HG03159 (cell line): ENCODE measurements at regions not wholly inside any gene's neighbourhood (a gene's known extent, or its start where the extent isn't known, plus 50 kb on each side); places are given as distances from the start of the nearest gene placed in this dataset.
"Not testable (repeated sequence)": the region's sequence is repeated elsewhere in the genome, so short reads cannot be mapped to it uniquely, and the experiment has no call there.

Experiments
- ATAC-seq: cut with Tn5 transposase; IDR thresholded peaks from one replicate; pipeline ENCODE4 v1.9.1; 2021; ENCODE audit warnings: mild to moderate bottlenecking, moderate library complexity; ENCODE audit not compliant: unreplicated experiment

DNA sequence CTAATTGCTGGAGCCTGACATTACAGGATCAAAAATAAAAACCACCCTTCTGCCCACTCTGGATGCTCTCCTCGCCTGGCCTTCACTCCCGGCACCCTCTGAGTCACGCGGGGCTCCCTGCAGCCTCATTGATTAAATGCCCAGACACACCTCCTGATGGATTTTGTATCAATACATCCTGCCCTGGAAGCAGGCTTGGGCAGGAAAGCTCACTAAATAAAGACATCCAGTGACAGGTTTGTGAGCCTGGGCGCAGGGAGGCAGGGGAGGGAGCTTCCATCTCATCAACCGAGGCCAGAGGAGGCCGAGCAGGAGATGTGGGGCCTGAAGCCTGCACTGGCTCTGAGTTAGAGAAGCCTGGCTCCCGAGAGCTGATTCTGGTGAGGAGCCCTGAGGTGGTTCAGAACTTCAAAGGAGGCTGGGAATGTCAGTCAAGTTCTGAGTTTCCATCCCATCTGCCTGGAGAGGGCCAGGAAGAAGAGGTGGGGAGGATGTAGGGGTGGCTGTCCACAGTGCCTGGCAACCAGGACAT lies 318.6 kb downstream of the ADGRD1 start:
- not testable (repeated sequence) for ATAC-seq

DNA sequence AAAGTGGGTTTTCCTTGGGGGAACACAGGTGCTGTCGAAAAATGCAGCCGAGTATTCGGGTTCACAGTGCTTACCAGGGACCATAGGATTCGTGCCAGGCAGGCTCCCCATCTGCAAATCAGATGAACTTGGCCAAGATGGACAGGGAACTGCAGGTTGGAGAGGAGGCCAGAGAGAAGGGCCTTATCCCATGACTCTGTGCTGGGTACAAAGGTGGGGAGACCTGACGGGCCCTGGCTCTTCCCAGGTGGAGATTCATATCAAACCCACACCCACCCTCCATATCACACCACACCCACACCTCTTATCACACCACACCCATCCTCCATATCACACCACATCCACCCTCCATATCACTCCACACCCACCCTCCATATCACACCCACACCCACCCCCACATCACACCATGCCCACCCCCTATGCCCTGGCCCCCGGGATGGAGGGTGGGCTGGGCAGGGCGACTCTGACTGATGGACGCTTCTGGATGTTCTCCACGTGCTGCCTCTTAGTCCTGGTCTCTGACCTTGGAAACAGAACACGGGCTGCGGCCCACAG lies 319.7 kb downstream of the ADGRD1 start:
- no peak for ATAC-seq

DNA sequence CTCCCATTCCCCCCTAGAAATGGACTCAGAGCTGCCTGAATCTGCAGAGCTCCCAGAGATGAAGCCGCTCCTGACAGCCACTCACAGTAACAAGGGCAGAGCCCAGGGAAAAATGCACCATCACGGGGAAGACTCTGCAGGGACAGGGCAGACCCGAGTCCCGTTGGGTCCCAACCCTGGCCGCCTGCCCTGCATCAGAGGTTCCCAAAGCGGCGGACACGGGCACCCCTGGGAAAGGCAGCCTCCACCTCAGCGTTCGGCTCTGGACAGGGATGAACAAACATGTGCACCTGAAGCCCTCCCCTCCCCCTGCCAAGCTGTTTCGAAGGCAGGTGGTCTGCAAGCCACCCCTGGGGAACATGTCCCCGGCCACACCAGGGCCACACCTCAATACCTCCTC lies 320.4 kb downstream of the ADGRD1 start:
- ATAC-seq: no peak

DNA sequence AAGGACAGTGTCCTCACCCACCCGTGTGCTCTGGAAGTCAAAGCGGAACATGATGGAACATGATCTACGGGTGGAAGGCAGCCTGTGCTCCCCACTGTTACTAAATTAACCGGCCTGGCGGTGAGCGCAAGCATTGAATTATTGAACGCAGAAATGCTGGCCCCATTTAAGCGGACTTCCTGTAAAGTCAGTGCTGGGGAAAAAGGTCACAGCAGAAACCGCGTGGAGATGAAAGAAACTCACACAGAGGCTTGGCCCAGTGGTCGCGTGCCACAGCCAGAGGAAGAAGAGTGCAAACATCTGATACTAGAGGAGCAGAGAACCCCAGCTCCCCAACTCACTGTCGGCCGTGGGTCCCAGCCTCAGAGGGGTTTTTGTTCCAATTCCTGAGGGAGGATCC lies 321.2 kb downstream of the ADGRD1 start:
- no peak for ATAC-seq

DNA sequence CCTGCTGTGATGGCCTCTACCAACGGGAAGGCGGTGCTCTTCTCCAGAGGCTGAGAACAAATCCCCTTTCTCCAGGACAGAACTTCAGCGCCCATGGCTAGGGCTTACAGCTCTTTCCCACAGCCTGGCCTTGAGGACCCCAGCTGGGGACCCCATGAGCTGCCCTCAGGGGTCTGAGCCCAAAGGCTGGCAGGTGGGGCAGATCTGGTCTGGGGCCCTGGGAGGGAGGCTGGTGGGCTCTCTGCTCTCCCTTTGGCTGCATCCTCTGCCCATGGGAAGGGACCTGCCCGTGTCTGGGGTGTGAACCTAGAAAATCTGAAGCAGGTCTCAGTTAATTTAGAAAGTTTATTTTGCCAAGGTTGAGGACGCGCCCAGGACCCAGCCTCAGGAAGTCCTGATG lies 322.1 kb downstream of the ADGRD1 start:
- no peak for ATAC-seq

DNA sequence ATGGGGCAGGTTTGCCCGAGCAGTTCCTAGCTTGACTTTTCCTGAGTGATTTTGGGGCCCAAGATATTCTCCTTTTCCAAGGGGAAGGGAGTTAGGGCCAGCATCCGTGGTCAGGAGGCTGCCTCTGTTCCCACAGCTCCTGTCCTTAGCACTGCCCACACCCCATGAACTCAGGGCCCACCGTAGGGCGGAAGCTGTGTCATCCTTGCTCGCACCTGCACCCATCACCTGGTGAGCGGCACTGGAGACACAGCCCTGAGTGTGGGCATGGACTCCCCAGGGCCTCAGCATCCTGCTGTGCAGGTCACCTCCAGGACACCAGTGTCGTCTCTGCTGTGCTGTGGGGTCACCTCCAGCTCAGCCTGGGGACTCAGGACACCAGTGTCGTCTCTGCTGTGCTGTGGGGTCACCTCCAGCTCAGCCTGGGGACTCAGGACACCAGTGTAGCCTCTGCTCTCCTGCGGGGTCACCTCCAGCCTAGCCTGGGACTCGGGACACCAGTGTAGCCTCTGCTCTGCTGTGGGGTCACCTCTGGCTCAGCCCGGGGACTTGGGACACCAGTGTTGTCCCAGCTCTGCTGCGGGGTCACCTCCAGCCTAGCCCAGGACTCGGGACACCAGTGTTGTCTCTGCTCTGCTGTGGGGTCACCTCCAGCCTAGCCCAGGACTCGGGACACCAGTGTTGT lies 322.9 kb downstream of the ADGRD1 start:
- no peak for ATAC-seq

DNA sequence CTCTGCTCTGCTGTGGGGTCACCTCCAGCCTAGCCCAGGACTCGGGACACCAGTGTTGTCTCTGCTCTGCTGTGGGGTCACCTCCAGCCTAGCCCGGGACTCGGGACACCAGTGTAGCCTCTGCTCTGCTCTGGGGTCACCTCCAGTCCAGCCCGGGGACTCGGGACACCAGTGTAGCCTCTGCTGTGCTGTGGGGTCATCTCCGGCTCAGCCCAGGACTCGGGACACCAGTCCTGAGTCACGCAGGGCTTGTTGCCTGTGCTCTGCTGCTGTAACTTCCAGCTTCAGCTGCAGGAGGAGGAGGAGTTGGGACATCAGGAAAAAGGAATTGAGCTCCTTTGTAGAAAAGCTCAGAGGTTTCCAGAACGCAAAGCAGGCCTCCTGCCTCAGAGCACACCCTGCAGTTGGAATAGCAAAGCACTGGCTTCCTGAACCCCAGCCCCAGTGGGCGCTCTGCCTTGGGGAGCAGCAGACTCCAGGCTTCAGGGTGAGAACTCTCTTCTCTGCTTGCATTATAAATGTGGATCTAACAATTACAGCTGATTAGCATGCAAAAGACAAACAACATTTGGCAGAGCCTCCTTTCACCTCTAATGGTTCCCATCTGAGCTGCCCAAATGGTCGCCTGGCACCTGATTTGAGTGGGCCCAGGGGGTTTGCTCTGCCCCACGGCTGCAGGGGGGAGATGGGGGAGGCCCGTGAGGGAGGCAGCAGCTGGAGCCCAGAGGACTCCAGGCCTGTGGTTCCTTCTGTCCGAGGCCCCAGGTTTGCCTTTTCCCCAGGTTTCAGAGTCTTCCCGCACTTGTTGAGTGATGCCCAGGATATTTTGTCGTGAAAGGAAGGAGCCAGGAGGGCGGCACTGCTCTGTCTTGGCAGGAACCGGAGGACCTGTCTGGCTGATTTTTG lies 323.7 kb downstream of the ADGRD1 start:
- ATAC-seq: not testable (repeated sequence)

DNA sequence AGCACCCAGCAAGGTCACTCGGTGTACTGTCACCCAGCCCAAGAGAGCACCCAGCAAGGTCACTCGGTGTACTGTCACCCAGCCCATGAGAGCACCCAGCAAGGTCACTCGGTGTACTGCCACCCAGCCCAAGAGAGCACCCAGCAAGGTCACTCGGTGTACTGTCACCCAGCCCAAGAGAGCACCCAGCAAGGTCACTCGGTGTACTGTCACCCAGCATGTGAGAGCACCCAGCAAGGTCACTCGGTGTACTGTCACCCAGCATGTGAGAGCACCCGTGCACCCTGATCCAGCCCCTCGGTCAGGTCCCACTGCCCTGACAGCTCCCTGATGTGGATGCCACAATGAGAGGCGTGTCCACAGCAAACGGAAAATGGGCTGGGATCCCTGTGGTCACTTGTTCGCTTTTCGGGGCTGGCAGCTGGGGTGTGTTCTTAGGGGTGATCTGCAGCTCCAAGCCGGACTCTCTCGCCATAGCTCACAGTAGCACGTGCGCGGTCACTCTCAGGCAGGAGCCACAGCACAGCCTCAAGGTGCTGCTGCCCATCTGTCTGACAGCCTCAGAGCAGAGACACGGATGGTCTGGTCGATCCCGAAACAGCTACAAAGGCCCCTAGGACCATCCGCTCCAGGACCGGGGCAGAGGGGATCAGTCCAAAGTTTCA lies 324.9 kb downstream of the ADGRD1 start:
- ATAC-seq: not testable (repeated sequence)

DNA sequence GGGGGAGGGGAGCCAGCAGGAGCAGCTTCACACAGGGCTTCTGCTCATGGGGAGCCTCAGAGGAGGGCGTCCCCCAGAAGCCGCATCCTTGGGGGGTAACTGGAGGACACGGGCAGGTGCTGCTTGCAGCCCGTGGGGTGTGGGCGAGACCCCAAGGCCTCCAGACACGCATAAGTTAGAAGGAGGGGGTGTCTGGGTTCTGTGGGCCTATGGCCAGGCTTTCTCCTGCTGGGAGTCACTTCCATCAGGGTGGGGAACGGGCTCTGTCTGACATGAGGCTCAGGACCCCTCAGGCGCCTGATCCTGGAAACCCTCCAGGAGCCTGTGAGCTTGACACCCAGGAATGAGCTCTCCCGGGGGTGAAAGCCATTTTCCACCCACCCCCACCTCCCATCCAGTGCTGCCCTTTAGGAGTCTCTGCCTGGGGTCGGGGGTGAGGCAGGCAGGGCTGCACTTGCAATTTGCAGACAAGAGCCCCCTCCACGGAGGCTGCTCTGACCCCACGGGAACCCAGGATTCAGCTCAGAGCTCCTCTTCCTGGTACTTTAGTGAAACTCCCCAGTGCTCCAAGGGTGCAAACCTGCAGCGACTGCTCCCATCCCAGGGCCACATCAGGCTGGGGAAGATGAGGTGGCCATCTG lies 325.7 kb downstream of the ADGRD1 start:
- ATAC-seq: no peak

DNA sequence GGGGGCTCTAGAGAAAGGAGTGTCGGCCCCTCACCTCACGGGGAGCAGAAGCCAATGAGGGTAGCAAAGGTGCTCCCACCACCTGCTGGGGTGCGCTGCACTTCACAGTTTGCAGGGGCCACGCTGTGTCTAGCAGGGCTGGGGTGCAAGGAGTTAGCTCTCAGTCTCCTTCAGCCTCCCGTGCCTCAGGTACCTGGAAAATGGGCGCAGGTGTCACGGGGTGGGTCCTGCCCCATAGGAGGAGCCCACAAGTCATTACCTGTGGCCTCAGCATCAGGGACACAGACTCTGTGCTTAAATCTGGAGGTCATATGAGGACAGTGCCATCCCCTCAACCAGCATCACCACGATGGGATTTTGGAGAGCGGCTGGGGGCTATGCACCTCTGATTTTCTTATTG lies 326.7 kb downstream of the ADGRD1 start:
- ATAC-seq: no peak

DNA sequence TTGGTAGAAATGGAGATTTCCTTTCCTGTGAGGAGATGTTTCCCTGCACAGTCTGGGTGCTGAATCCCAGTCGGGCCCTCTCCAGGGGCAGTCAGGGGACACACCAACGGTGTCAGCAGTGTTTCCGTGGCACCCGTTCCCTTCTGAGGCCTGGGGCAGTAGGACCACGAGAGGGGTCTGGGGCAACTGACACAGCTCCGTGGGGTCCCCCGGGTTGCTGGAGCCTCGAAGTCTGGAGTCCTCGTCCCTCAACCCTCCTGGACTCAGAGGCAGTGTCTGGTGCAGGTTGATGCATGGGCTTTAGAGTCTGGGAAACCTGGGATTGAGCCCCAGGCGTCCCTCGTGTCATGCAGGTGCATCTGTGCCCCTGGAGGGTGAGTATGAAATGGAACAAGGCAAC lies 327.3 kb downstream of the ADGRD1 start:
- ATAC-seq: no peak

DNA sequence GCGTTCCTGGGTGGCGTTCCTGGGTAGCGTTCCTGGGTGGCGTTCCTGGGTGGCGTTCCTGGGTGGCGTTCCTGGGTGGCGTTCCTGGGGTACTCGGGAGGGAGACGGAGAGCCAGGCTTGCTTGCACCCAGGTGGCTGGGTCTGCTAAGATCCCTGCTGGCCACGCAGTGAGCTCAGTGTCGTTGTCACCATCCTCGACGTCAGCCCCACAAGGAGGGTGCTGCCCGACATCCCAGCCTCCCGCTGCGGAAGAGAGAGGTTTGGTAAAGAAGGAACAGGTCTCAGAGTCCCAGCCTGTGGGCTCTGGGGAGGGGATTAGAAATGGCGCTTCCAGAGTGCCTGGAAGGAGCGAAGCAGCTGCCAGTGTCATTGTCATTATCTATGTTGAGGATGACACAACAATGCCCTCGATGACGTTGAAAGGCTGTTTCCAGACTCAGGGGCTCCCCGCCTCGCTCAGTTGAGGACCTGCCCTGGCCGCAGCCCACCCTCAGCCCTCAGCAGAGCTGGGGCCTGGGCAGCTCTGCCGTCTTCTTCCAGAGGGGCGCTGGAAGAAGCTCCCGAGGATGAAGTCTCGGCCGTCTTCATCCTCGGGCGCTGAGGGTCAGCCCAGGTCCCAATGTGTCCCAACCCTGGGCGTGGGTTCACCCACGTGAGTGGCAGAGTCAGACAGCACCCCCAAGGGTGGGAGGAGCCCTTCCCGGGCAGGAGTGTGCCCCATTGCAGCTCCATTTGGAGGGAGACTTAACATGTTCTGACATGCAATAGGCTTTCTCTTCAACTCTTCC lies 328.8 kb downstream of the ADGRD1 start:
- ATAC-seq: no peak

DNA sequence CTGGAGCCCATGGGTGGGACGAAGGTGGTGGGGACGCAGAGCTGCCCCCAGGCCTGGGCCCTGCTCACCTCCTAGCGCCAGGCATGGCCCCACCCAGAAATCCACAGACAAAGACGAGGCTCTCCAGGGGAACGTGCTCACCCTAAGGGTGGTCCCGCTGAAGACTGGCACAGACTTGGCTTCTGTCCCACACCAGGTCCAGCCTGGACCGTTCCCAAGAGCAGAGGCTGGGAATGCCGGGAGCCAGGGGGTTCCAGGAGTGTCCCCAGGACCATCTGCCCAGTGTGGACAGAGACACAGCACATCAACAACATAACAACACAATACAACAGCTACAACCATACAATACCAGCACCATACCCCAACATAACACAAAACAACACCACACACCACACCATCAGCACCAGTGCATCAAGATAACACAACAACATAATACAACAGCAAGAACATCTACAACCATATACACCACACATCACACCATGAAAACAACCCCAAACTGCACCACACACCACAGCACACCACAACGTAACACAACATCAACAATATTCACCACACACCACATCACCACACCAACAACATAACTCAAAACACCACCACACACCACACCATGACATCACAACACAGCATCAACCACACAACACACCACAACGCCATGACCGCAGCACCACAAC lies 329.6 kb downstream of the ADGRD1 start:
- no peak for ATAC-seq

DNA sequence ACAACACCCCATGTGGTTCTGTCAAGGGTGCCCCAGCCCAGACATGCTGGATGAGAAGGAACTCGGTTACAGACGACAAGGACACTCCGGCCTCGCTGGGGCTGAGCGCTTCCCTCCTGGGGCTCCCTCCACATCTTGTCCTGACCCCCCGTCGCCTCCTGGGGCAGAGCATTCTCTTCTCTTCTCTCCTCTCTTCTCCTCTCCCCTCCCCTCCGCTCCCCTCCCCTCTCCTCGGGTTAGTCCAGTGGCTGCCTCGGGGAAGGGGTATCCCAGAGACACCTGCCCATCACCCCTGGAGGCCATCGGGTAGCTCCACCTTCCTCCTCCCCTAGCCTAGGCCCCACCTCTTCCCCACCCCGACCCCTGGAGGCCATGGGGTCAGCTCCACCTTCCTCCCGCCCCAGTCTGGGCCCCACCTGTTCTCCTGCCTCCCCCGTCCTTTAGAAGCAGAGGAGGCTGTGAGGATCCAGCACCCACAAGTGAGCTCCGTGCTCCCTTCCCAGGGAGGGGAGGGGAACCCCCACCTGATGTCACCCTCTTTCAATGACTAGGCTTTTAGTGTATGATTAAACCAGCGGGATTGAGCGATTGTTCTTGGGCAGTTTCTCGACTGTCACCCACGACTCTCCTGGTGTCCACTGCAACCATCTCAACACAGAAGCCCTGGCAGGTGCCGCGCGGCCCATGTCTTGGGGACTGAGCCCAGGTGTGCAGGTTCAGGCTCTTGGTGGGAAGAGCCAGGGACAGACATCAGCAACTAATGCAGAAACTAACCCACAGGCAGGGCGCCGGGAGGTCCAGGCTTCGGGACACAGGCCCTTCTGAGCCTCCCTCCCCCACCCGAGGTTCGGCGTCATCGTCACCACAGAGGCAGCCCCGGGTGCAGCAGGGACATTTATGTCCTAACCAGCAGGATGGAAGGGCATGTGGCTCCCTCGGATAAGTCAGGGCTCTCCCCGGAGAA lies 330.4 kb downstream of the ADGRD1 start:
- ATAC-seq: not testable (repeated sequence)

DNA sequence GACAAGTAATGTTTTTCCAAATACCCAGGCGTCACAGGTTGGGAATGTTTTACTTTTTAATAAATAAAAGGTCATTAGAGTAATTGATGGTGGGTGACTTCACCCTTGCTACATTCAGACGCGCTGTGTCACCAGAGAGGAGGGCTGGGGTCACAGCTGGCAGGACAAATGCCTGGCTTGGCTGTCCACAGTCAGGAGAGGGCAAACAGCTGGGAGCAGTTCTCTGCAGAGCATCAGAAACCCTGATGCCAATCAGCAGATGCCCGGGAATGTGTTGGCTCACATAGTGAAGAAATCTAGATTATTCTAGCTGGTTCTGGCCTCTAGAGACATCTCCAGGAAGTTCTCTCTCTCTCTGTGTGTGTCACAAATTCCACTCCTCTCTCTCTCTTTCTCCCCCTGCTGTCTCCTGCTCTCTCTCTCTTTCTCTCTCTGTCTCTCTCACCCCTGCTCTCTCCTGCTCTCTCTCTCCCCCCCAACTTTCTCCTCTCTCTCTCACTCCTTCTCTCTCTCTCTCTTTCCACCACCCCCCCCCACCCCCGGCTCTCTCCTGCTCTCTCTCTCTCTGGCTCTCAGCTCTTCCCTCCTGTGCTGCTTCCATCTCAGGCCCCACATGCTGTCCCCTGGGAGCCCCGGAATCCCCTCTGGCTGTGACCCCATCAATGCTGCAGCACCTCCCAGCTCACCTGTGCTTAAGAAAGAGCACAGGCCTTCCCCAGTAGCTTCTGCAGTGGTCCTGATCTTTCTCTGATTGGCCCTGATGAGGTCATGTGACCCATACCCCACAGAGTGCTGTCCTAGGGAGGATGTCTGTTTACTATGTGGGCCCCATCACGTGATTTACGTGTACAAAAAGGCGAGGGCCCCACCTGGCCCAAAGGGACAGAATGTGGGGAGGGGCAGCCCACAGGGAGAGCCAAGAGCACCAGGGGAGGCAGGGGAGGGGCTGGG lies 331.5 kb downstream of the ADGRD1 start:
- ATAC-seq: not testable (repeated sequence)

DNA sequence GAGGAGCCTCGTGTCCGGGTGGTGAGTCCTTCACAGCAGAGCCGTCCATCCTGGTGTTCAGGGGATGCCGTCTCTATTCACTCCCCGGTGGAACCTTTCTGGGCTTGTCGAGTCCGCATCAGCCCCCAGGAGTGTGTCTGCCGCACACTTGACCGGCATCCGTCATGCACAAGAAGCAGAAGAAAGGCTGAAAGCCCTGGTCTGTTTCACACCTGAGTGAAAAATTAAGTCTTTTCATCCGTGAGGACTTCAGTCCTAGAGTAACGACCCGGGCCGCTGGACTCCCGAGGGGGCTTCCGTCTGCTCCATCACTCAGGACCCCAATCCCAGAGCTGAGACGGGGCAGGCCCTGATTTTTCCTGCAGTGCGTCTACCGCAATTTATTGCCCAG lies 332.2 kb downstream of the ADGRD1 start:
- ATAC-seq: not testable (repeated sequence)

DNA sequence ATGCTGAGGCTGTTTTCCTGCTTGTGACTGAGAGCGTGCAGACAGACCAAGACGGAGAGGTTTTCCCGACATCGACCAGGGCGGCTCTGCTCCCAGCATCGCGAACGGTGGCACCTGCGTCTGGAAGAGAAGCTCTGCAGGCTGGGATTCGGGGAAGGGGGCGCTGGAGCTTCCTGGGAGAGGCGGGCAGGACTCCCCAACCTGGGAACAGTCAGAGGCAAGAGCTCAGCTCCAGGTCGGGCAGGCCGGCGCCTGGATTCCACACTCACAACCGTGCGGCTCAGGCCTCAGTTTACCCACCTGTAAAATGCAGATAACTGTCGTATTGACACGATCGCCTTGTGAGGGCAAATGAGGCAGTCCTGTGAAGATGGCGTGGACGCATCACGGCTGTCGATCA lies 332.6 kb downstream of the ADGRD1 start:
- ATAC-seq: not testable (repeated sequence)
